GM12878 (cell line): ENCODE measurements at regions not wholly inside any gene's neighbourhood (a gene's known extent, or its start where the extent isn't known, plus 50 kb on each side); places are given as distances from the start of the nearest gene placed in this dataset.
"Not testable (repeated sequence)": the region's sequence is repeated elsewhere in the genome, so short reads cannot be mapped to it uniquely, and the experiment has no call there.

Experiments
- ATAC-seq: fragments of 200-7000 bp; cut with Tn5 transposase; 3 replicates; pipeline ENCODE4 v1.9.1; 2020; ENCODE audit warnings: mild to moderate bottlenecking, moderate library complexity
- BruUV-seq: library from RNA; stranded (reverse); fragments of 400-500 nt; replicated peaks from 2 replicates; lab custom pipeline; 2021; lab: Mats Ljungman, UMichigan
- CTCF ChIA-PET: fragments of 300-600 bp; sonication (Branson Sonifier 250); formaldehyde crosslinking; extraction: SDS; loops from one replicate; lab custom pipeline; 2021; ENCODE audit warnings: inconsistent platforms; lab: Yijun Ruan, JAX
- POLR2A ChIA-PET: fragments of 350-600 bp; formaldehyde crosslinking; extraction: SDS; loops from one replicate; lab custom pipeline; 2021; ENCODE audit warnings: inconsistent platforms; lab: Charles Lee
- RAD21 ChIA-PET: fragments of 300-600 bp; sonication (Branson Sonifier 250); formaldehyde crosslinking; loops from one replicate; lab custom pipeline; 2023; ENCODE audit warnings: antibody characterized with exemption; ENCODE audit not compliant: unreplicated experiment; lab: Charles Lee
- SMC1A ChIA-PET: fragments of 300-600 bp; sonication (Branson Sonifier 250); formaldehyde crosslinking; loops from one replicate; lab custom pipeline; 2023; ENCODE audit not compliant: unreplicated experiment, uncharacterized antibody; lab: Charles Lee
- DNase-seq: peaks from one replicate; pipeline ENCODE4 v3.0.0-alpha.2; 2011; ENCODE audit warnings: low read depth, low spot score
- FAIRE-seq: peaks from 3 replicates; lab custom pipeline; 2011; peaks lifted over from hg19 to GRCh38; lab: Jason Lieb, UNC
- H2AFZ ChIP-seq: 2 replicates; pipeline ENCODE4 v1.6.0; 2011; ENCODE audit warnings: low read depth, low read length, control low read depth; ENCODE audit not compliant: control insufficient read depth
- H3K27ac ChIP-seq: 2 replicates; pipeline ENCODE4 v1.5.1; 2011; ENCODE audit warnings: control low read depth; ENCODE audit not compliant: control insufficient read depth, insufficient read depth
- H3K27me3 ChIP-seq, 2 experiments: replicated peaks in 1 of 2; 2 replicates each; pipeline versions ENCODE4 v1.6.0 to v1.6.1; 2011; ENCODE audit warnings: low read length in 1 of 2; ENCODE audit not compliant: control insufficient read depth in 2 of 2, insufficient read depth in 2 of 2
- H3K36me3 ChIP-seq, 2 experiments: 2 replicates each; pipeline ENCODE4 v1.5.1; 2011; ENCODE audit warnings: low read length in 1 of 2; ENCODE audit not compliant: control insufficient read depth in 2 of 2, insufficient read depth in 2 of 2
- H3K4me1 ChIP-seq: 2 replicates; pipeline ENCODE4 v1.6.1; 2011; ENCODE audit warnings: mild to moderate bottlenecking, low read length, moderate library complexity, mixed read lengths; ENCODE audit not compliant: control insufficient read depth, insufficient read depth
- H3K4me2 ChIP-seq: 2 replicates; pipeline ENCODE4 v1.6.0; 2011; ENCODE audit warnings: control low read depth; ENCODE audit not compliant: control insufficient read depth, insufficient read depth
- H3K4me3 ChIP-seq: fragments of 200-600 bp; sonication (generic); 2 replicates; pipeline ENCODE4 v1.5.1; 2016
- H3K79me2 ChIP-seq: 2 replicates; pipeline ENCODE4 v1.6.0; 2011; ENCODE audit warnings: low read length; ENCODE audit not compliant: control insufficient read depth, insufficient read depth
- H3K9ac ChIP-seq: 2 replicates; pipeline ENCODE4 v1.8.0; 2011; ENCODE audit warnings: low read length, control low read depth, mixed read lengths; ENCODE audit not compliant: control insufficient read depth, insufficient read depth
- H3K9me3 ChIP-seq: replicated peaks from 3 replicates; pipeline ENCODE4 v1.5.1; 2011; ENCODE audit warnings: mild to moderate bottlenecking, low read length; ENCODE audit not compliant: control insufficient read depth, insufficient read depth
- H4K20me1 ChIP-seq: 2 replicates; pipeline ENCODE4 v1.6.0; 2011; ENCODE audit not compliant: control insufficient read depth, insufficient read depth
- ATF7 ChIP-seq: fragments of 450-650 bp; IDR thresholded peaks from 2 replicates; pipeline ENCODE4 v1.6.1; 2016; ENCODE audit warnings: low read depth, mild to moderate bottlenecking
- CHD1 ChIP-seq: IDR thresholded peaks from 2 replicates; pipeline ENCODE4 v1.6.1; 2012; ENCODE audit warnings: low read depth, low read length, improper control_type of control experiment
- EED ChIP-seq: sonication (generic); IDR thresholded peaks from 2 replicates; pipeline ENCODE4 v1.6.1; 2016; ENCODE audit warnings: antibody characterized with exemption, low read depth
- ELK1 ChIP-seq: IDR thresholded peaks from 2 replicates; pipeline ENCODE4 v1.6.1; 2012; ENCODE audit warnings: low read depth, low read length, improper control_type of control experiment
- PAX8 ChIP-seq: fragments of 450-650 bp; IDR thresholded peaks from 2 replicates; pipeline ENCODE4 v1.6.1; 2017; ENCODE audit warnings: mild to moderate bottlenecking, moderate library complexity
- RELA ChIP-seq: fragments of 450-650 bp; IDR thresholded peaks from 2 replicates; pipeline ENCODE4 v1.8.0; 2014; ENCODE audit warnings: borderline replicate concordance; ENCODE audit not compliant: partially characterized antibody
- RFX5 ChIP-seq: IDR thresholded peaks from 2 replicates; pipeline ENCODE4 v1.6.1; 2011; ENCODE audit warnings: low read depth, low read length, improper control_type of control experiment
- SIN3A ChIP-seq: IDR thresholded peaks from 2 replicates; pipeline ENCODE4 v1.6.1; 2012; ENCODE audit warnings: low read depth, low read length, improper control_type of control experiment
- SP1 ChIP-seq: IDR thresholded peaks from one replicate; pipeline ENCODE4 v1.6.1; 2011; ENCODE audit warnings: low read depth, low read length
- STAT1 ChIP-seq: fragments of 450-650 bp; conservative IDR thresholded peaks from 2 replicates; pipeline ENCODE4 v1.6.1; 2014; ENCODE audit warnings: antibody characterized with exemption, mild to moderate bottlenecking
- WGBS: methylation state at CpG from one replicate; pipeline ENCODE4 v1.1.6; 2016; ENCODE audit warnings: low lambda C conversion rate; ENCODE audit not compliant: insufficient replicate concordance, insufficient coverage; ENCODE audit errors: missing lambda C conversion rate; 5-methylcytosine and 5-hydroxymethylcytosine counted together
- in situ Hi-C: fragments of 300-500 bp; cut with MboI; formaldehyde crosslinking; loops from 9 replicates; pipeline ENCODE4 v1.14.3; 2018; ENCODE audit warnings: mixed read lengths
- intact Hi-C: fragments of 100-400 bp; cut with micrococcal nuclease; formaldehyde crosslinking; loops from one replicate; pipeline ENCODE4 v1.14.2; 2022; ENCODE audit not compliant: unreplicated experiment

- CTCF ChIA-PET, DNase-seq, H3K4me1 ChIP-seq, H4K20me1 ChIP-seq, in situ Hi-C loops, FAIRE-seq, BruUV-seq, H3K9ac ChIP-seq, H2AFZ ChIP-seq, H3K4me2 ChIP-seq, H3K79me2 ChIP-seq, ATAC-seq, POLR2A ChIA-PET, H3K27me3 ChIP-seq, SMC1A ChIA-PET, intact Hi-C loops, RAD21 ChIA-PET, H3K4me3 ChIP-seq, H3K36me3 ChIP-seq, H3K9me3 ChIP-seq, H3K27ac ChIP-seq: not testable (repeated sequence)
- 54% methylated on average over 28 of the region's 30 CpGs for WGBS
Observed at GRCh38 chr1:68923475-68924088, 426.7 kb upstream of the DEPDC1 start.

GRCh38 chr1:68930101-68930500 lies 433.2 kb upstream of the DEPDC1 start:
- Histone ChIP-seq H3K4me3 (no peak overlapping the region), H3K27me3 (no peaks in the 10 kb centered on the region), H4K20me1 (no peaks in the 10 kb centered on the region), H3K36me3 (no peaks in the 10 kb centered on the region), H3K27ac (no peak overlapping the region), H3K9ac (no peak overlapping the region)
- no peak for ATAC-seq
- intact Hi-C loops (no loop called here), in situ Hi-C loops (no loop called here)
- BruUV-seq: no TSS peak
- SMC1A ChIA-PET: no interaction called here
- WGBS: 0% methylated on average over 1 of the region's 1 CpG
- no peak for TF ChIP-seq PAX8
- no peak for TF ChIP-seq STAT1
- no peak for TF ChIP-seq ELK1
- no peak for TF ChIP-seq RFX5
- TF ChIP-seq ATF7: no peak
- TF ChIP-seq SP1: no peak
- no peak for TF ChIP-seq CHD1
- no peak for TF ChIP-seq EED
- TF ChIP-seq SIN3A: no peak
- TF ChIP-seq RELA: no peak
- TF ChIP-seq, all 136 proteins: peak for 0
- ChIA-PET POLR2A (no interaction called here), CTCF (interaction anchor here (1.1 kb wide), 1 partner anchor 15 kb away, joined by 4 read pairs; no protein-coding TSS in a partner anchor), RAD21 (no interaction called here)
- H3K4me2 ChIP-seq: no peak overlapping the region
- no peak overlapping the region for H2AFZ ChIP-seq
- H3K4me1 ChIP-seq: no peaks in the 10 kb centered on the region
- no peaks in the 10 kb centered on the region for H3K79me2 ChIP-seq
- FAIRE-seq (no peak), DNase-seq (no peak)
- H3K9me3 ChIP-seq: no peaks in the 10 kb centered on the region
